C4-2B (cell line): ENCODE measurements at regions not wholly inside any gene's neighbourhood (a gene's known extent, or its start where the extent isn't known, plus 50 kb on each side); places are given as distances from the start of the nearest gene placed in this dataset.
A peak's percentile ranks its signal among the peaks of the same experiment; 100 is the strongest.

ENCODE experiments used
- H3K27ac ChIP-seq: fragments of 450-650 bp; 2 replicates; pipeline ENCODE4 v1.5.1; 2017
- CTCF ChIP-seq: fragments of 450-650 bp; conservative IDR thresholded peaks from 2 replicates; pipeline ENCODE4 v1.5.1; 2017; ENCODE audit warnings: mild to moderate bottlenecking
- ZFX ChIP-seq: fragments of 450-650 bp; IDR thresholded peaks from 2 replicates; pipeline ENCODE4 v1.6.1; 2017

- TF ChIP-seq ZFX (no peak), CTCF (no peak)
- H3K27ac ChIP-seq = no peak overlapping the region
These were observed 105.5 kb upstream of the WAC start for GRCh38 chr10:28427376-28427775.

- TF ChIP-seq ZFX = no peak
- no peak for TF ChIP-seq CTCF
These were observed 103.9 kb upstream of the WAC start for GRCh38 chr10:28429045-28429444.

GRCh38 chr10:28429573-28430216 lies 103.2 kb upstream of the WAC start:
- H3K27ac ChIP-seq = peak overlapping the region; percentile 35; the same call in 1 of the 2 replicates
- TF ChIP-seq ZFX = no peak
- no peak for TF ChIP-seq CTCF

More at GRCh38 chr10:28429045-28429444, 103.9 kb upstream of the WAC start:
- H3K27ac ChIP-seq = peak overlapping the region; percentile 35; the same call in 1 of the 2 replicates

- no peak overlapping the region for H3K27ac ChIP-seq
- TF ChIP-seq ZFX (no peak), CTCF (no peak)
These were observed 101.8 kb upstream of the WAC start for GRCh38 chr10:28431139-28431538.

GRCh38 chr10:28432210-28432676 lies 100.7 kb upstream of the WAC start:
- H3K27ac ChIP-seq = no peak overlapping the region
- TF ChIP-seq CTCF = peak; percentile 91
- TF ChIP-seq ZFX = no peak

- no peak overlapping the region for H3K27ac ChIP-seq
- TF ChIP-seq CTCF (no peak), ZFX (no peak)
These were observed 98.9 kb upstream of the WAC start for GRCh38 chr10:28434063-28434462.

GRCh38 chr10:28442403-28442802 lies 90.5 kb upstream of the WAC start:
- H3K27ac ChIP-seq = no peak overlapping the region
- TF ChIP-seq ZFX = no peak
- no peak for TF ChIP-seq CTCF
